Ectodermal cell (in vitro differentiated cells): ENCODE measurements at regions not wholly inside any gene's neighbourhood (a gene's known extent, or its start where the extent isn't known, plus 50 kb on each side); places are given as distances from the start of the nearest gene placed in this dataset.

Experiments used
- H3K27ac ChIP-seq: 2 replicates; pipeline ENCODE4 v1.7.0; 2013; ENCODE audit warnings: mild to moderate bottlenecking, low read depth, low read length; ENCODE audit not compliant: insufficient read depth, poor library complexity, severe bottlenecking
- H3K27me3 ChIP-seq: 2 replicates; pipeline ENCODE4 v1.7.0; 2013; ENCODE audit warnings: mild to moderate bottlenecking, low read length; ENCODE audit not compliant: insufficient read depth, control insufficient read depth, poor library complexity, severe bottlenecking
- H3K36me3 ChIP-seq: one replicate; pipeline ENCODE4 v1.7.0; 2013; ENCODE audit warnings: low read length; ENCODE audit not compliant: control insufficient read depth, insufficient read depth
- H3K4me1 ChIP-seq: one replicate; pipeline ENCODE4 v1.7.0; 2013; ENCODE audit warnings: low read length; ENCODE audit not compliant: control insufficient read depth, insufficient read depth
- H3K4me3 ChIP-seq: 2 replicates; pipeline ENCODE4 v1.7.0; 2013; ENCODE audit warnings: low read depth, low read length, control low read depth; ENCODE audit not compliant: insufficient read depth
- H3K9me3 ChIP-seq: 2 replicates; pipeline ENCODE4 v1.7.0; 2013; ENCODE audit warnings: mild to moderate bottlenecking, low read length, moderate library complexity; ENCODE audit not compliant: control insufficient read depth
- WGBS, 2 experiments: methylation state at CpG; one replicate each; pipeline ENCODE4 v1.1.7; 2013; ENCODE audit warnings: missing lambda C conversion rate in 2 of 2; 5-methylcytosine and 5-hydroxymethylcytosine counted together

DNA sequence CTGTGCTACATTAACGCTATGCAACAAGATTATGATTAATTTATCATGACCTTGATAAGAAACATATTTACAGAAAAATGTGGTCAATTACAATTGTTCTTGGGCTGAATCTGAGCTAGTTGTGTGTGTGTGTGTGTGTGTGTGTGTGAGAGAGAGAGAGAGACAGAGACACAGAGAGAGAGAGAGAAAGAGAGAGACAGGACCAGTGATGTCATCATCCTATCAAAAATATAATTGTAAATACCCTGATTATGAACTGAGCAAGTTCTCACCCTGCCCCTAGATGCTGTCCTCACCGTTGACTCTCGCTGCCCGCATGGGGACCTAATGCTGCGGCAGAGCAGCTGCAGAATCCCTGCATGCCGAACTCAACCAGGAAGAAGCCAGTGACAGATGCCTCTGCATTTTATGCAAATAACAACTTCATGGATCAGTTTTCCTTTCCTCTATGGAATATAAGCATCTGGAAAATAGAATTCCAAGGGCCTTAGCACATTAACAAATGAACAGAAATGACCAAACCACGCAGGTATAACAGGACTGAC lies 512.5 kb downstream of the PLCL1 start:
- no peak overlapping the region for H3K4me3 ChIP-seq
- no peak overlapping the region for H3K27ac ChIP-seq
- H3K27me3 ChIP-seq: peaks cover 13% of the 10 kb centered on the region
- 56 to 65% methylated on average over 6 to 7 of the region's 7 CpGs for WGBS, 2 experiments
- H3K4me1 ChIP-seq: no peaks in the 10 kb centered on the region
- H3K9me3 ChIP-seq: no peaks in the 10 kb centered on the region
- H3K36me3 ChIP-seq: no peaks in the 10 kb centered on the region

DNA sequence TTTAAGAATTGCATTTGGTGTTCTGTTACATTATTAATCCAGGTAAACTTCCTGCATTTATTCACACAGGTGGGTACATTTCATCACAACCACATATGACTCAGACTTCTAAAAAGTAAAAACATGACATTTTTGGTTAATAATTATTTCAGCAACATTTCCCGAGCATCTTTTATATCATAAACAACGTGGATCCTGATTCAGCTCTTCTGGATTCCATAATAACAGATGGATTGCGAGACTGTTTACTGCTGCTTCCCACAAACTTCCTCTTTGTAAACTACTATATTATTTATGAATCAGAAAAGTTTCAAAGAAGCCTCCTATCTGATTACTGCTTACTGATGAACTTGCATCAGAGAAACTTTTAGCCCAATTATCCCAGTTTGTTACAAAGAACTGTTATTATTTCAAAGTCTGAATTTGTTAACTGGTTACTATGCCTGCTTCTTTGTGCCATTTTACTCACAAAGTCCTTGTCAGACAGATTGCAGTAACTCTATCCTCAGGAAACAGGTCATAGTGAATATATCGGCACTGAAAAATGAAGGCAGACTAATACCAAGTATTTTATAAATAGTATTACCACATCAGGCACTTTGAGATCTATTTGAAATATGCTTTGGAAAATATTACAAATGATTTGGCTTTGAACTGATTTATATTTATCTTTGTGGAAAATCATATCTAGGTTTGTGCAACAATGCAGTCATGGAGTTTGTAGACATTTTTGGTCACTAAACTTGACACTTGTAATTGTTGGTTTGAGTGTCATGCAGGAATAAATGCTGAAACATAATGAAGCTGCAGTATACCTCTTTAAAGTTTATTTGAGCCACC lies 511.6 kb downstream of the PLCL1 start:
- no peaks in the 10 kb centered on the region for H3K36me3 ChIP-seq
- H3K27me3 ChIP-seq: peaks cover 13% of the 10 kb centered on the region
- no peak overlapping the region for H3K27ac ChIP-seq
- 93 to 97% methylated on average over 3 of the region's 4 CpGs for WGBS, 2 experiments
- no peaks in the 10 kb centered on the region for H3K4me1 ChIP-seq
- no peak overlapping the region for H3K4me3 ChIP-seq
- no peaks in the 10 kb centered on the region for H3K9me3 ChIP-seq

DNA sequence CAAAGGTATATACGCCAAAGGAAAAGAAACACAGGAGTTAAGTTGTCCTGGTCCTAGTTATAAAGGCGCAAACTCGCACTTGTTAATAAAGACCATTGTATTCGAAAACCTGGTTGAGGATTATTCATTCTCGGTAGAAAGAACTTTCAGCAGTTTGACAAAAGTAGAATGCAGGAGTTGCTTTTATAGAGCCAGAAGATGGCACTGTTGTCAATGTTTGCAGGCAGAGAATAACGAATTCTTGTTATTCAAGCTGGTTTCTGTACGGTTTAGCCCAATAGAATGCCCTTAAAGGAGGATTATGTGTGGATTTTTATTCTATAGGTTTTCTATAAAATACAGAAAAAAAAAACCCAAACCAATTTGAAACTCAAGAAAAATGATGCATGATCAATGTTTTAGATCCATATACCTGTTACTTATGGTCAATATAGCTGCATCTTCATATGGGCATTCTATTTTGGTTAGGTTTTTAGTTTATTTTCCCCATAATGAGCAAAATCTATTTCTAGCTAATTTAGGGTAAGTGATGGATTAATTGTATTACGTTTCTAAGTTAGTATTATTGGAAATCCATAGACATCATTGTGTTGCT lies 510.3 kb downstream of the PLCL1 start:
- 18% methylated on average over 8 of the region's 8 CpGs for WGBS, 2 experiments
- no peaks in the 10 kb centered on the region for H3K4me1 ChIP-seq
- peaks cover 13% of the 10 kb centered on the region for H3K27me3 ChIP-seq
- no peak overlapping the region for H3K4me3 ChIP-seq
- no peaks in the 10 kb centered on the region for H3K9me3 ChIP-seq
- H3K36me3 ChIP-seq: no peaks in the 10 kb centered on the region
- H3K27ac ChIP-seq: no peak overlapping the region

DNA sequence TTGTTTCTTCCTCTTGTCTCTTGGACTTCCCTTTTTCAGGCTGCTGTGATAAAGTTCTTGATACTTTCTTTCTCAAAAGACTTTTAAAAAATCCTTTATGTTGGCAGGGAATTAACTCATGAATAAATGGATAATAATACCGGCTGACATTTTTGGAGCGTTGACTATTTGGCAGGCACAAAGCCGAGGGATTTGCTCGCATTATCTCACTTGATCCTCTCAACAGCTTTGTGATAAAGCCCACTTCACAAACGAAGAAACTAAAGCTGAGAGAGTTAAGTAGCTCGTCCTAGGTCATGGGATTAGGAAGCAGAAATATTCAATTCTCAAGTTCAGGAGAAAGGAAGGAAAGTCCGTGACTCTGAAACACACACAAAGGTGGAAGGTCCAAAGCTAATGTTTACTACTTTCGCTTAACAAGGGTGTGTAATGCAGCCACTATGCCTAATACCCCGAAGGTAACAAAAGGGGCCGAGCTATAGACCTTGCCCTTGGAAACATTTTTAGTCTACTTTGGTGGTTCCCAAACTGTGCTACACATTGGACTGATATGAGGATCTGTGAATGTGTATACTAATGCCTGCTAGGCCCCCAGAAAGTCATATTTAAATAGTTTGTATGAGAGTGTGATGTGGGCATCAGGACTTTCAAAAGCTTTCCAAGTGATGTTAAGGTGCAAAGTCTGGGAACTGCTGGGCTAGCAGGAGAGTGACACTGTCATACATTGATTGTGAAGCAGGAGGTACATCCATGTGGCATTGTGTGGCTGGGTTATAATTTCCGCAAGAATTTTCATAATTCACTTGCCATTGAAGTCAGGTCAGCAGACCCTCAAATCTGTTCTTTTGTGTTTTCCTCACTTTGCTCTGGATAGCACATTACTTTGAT lies 508.4 kb downstream of the PLCL1 start:
- H3K27ac ChIP-seq: no peak overlapping the region
- H3K4me1 ChIP-seq: no peaks in the 10 kb centered on the region
- H3K36me3 ChIP-seq: no peaks in the 10 kb centered on the region
- no peak overlapping the region for H3K4me3 ChIP-seq
- H3K27me3 ChIP-seq: peaks cover 13% of the 10 kb centered on the region
- WGBS, 2 experiments: 87 to 89% methylated on average over 11 of the region's 11 CpGs
- no peaks in the 10 kb centered on the region for H3K9me3 ChIP-seq

DNA sequence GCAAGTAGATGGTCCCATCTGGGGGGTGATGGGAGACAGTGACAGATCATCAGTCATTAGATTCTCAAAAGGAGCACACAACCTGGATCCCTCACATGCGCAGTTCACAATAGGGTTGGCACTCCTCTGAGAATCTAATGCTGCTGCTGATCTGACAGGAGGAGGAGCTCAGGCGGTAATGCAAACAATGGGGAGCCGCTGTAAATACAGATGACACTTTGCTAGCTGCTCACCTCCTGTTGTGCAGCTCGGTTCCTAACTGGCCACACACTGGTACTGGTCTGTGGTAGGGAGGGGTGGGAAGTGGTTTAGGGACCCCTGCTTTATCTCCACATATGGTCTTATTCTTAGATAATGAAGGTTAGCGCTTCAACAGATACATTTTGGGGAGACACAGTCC lies 506.6 kb downstream of the PLCL1 start:
- Histone ChIP-seq H3K36me3 (no peaks in the 10 kb centered on the region), H3K4me1 (no peaks in the 10 kb centered on the region), H3K27ac (no peak overlapping the region), H3K27me3 (peaks cover 13% of the 10 kb centered on the region), H3K9me3 (no peaks in the 10 kb centered on the region), H3K4me3 (no peak overlapping the region)
- WGBS, 2 experiments: 78 to 80% methylated on average over 5 of the region's 5 CpGs

DNA sequence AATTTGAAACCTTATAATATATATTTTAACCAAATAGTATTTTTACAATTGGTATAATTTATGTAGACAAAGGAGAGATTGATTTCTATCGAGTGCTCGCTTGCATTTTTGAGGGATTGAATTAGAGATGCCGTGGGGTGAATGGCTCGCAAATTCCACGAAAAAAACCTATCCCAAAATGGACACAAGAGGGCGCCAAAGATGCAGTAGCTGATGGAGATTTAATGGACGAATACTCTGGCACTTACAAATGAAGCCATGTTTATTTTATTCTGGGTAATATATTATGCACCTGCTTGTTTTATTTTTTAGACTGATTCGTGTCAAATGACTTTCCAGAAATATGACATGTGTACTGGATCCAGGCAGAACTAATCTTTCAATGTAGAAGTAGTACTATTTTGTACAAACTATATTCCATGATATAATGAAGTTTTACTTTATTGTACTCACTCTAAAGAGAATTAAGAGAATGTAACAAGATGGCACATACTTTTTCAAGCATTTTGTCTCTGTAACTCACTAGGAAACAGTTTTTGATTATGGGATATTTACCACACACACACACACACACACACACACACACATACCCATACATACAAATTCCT lies 505.4 kb downstream of the PLCL1 start:
- Histone ChIP-seq H3K4me3 (no peak overlapping the region), H3K9me3 (no peaks in the 10 kb centered on the region), H3K4me1 (no peaks in the 10 kb centered on the region), H3K27ac (no peak overlapping the region), H3K27me3 (peaks cover 13% of the 10 kb centered on the region), H3K36me3 (no peaks in the 10 kb centered on the region)
- 37 to 42% methylated on average over 7 to 8 of the region's 8 CpGs for WGBS, 2 experiments

DNA sequence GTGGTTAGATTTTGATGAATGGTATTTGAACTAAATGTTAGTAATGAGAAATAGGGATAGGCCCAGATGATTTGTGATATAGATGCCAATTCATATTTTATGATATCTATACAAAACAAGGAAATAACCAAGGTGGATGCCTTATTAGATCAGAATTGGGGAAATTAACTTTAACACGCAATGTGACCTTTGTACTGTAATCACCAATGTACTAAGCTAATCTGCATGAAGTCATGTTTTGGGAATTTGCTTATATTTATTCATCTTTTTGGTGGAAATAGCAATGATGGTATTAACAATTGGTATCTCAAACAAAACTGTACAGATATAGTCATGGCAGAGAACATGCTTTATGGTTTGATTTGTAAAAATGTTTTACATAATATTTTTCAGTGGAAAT lies 504.7 kb downstream of the PLCL1 start:
- H3K9me3 ChIP-seq: no peaks in the 10 kb centered on the region
- H3K27ac ChIP-seq: no peak overlapping the region
- 100% methylated on average over 1 of the region's 1 CpG for WGBS, 2 experiments
- H3K4me3 ChIP-seq: no peak overlapping the region
- H3K4me1 ChIP-seq: no peaks in the 10 kb centered on the region
- H3K36me3 ChIP-seq: no peaks in the 10 kb centered on the region
- peaks cover 11% of the 10 kb centered on the region for H3K27me3 ChIP-seq

DNA sequence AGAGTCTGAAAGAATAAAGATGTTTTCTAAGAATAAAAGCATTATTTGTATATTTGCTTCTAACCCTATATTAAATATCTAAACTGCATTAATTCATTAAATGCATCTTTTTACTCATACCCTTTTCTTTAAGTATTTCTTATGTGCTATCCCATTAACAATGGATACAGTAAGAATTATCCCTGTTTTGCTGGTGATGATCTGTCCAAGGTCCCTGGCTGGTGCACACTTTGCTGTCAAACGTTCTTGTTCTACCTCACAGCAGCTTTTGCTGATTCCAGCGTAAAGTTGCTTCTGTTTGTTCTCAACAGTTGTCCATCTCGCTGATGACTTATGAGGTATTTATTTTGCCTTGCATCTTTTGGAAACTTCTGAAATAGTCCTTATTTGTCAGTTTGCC lies 504.0 kb downstream of the PLCL1 start:
- H3K9me3 ChIP-seq: no peaks in the 10 kb centered on the region
- H3K4me1 ChIP-seq: no peaks in the 10 kb centered on the region
- H3K27ac ChIP-seq: no peak overlapping the region
- H3K27me3 ChIP-seq: peaks cover 6% of the 10 kb centered on the region
- H3K4me3 ChIP-seq: no peak overlapping the region
- 95 to 96% methylated on average over 3 of the region's 3 CpGs for WGBS, 2 experiments
- H3K36me3 ChIP-seq: no peaks in the 10 kb centered on the region

DNA sequence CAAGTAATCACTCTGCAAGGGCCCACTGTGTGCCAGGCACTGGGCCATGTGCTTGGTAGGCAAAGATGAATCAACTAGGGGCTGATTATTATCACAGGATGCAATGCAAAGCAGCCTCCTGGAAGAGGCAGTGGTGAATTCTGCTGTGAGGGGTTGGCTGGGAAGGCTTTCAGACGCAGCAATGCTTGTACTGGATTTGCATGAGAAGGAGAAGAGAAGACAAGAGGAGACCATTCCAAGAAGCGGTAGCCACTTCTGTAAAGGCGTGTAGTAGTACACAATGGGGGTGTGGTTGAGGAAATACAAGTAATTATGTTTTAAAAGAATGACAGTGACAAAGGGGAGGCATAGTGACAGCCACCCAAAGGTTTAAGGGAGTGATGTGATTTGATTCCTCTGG lies 502.7 kb downstream of the PLCL1 start:
- H3K4me1 ChIP-seq: no peaks in the 10 kb centered on the region
- no peaks in the 10 kb centered on the region for H3K27me3 ChIP-seq
- no peaks in the 10 kb centered on the region for H3K9me3 ChIP-seq
- WGBS, 2 experiments: 58 to 59% methylated on average over 3 of the region's 3 CpGs
- no peaks in the 10 kb centered on the region for H3K36me3 ChIP-seq
- H3K27ac ChIP-seq: no peak overlapping the region
- H3K4me3 ChIP-seq: no peak overlapping the region
